ENCODE measurements at regions not wholly inside any gene's neighbourhood (a gene's known extent, or its start where the extent isn't known, plus 50 kb on each side); places are given as distances from the start of the nearest gene placed in this dataset.

- Histone ChIP-seq H3K27me3 (ENCODE audit: control insufficient read depth in 5 of 5, insufficient read depth in 4 of 5, low read length in 5 of 5) (no peaks in the 10 kb centered on the region), H3K4me3 (ENCODE audit: low read depth in 1 of 5, low read length in 5 of 5) (no peak overlapping the region), H3K9me3 (ENCODE audit: control insufficient read depth in 5 of 5, low read length in 5 of 5) (no peaks in the 10 kb centered on the region)
These were observed 535.1 kb upstream of the CELF2 start for GRCh38 chr10:10482613-10483012.

GRCh38 chr10:10489076-10489475 is 528.6 kb upstream of the CELF2 start:
- no peaks in the 10 kb centered on the region for H3K36me3 ChIP-seq (ENCODE audit: control insufficient read depth in 5 of 5, insufficient read depth in 5 of 5, low read length in 5 of 5)
- no peaks in the 10 kb centered on the region for H3K27me3 ChIP-seq (ENCODE audit: control insufficient read depth in 5 of 5, insufficient read depth in 4 of 5, low read length in 5 of 5)
- no peak overlapping the region for H3K27ac ChIP-seq (ENCODE audit: low read depth, low read length)
- no peaks in the 10 kb centered on the region for H3K4me1 ChIP-seq (ENCODE audit: control insufficient read depth in 5 of 5, insufficient read depth in 5 of 5, low read length in 5 of 5)
- no peaks in the 10 kb centered on the region for H3K9me3 ChIP-seq (ENCODE audit: control insufficient read depth in 5 of 5, low read length in 5 of 5)
- no peak overlapping the region for H3K9ac ChIP-seq (ENCODE audit: low read length in 5 of 5)
- no peak overlapping the region for H3K4me3 ChIP-seq (ENCODE audit: low read depth in 1 of 5, low read length in 5 of 5)

More at GRCh38 chr10:10482613-10483012, 535.1 kb upstream of the CELF2 start:
- H3K9ac ChIP-seq (ENCODE audit: low read length in 5 of 5): no peak overlapping the region
- H3K4me1 ChIP-seq (ENCODE audit: control insufficient read depth in 5 of 5, insufficient read depth in 5 of 5, low read length in 5 of 5): no peaks in the 10 kb centered on the region
- H3K27ac ChIP-seq (ENCODE audit: low read depth, low read length): no peak overlapping the region
- H3K36me3 ChIP-seq (ENCODE audit: control insufficient read depth in 5 of 5, insufficient read depth in 5 of 5, low read length in 5 of 5): no peaks in the 10 kb centered on the region

- no peak overlapping the region for H3K9ac ChIP-seq (ENCODE audit: low read length in 5 of 5)
- H3K36me3 ChIP-seq (ENCODE audit: control insufficient read depth in 5 of 5, insufficient read depth in 5 of 5, low read length in 5 of 5): no peaks in the 10 kb centered on the region
- H3K4me3 ChIP-seq (ENCODE audit: low read depth in 1 of 5, low read length in 5 of 5): no peak overlapping the region
- H3K27ac ChIP-seq (ENCODE audit: low read depth, low read length): no peak overlapping the region
- H3K27me3 ChIP-seq (ENCODE audit: control insufficient read depth in 5 of 5, insufficient read depth in 4 of 5, low read length in 5 of 5): no peaks in the 10 kb centered on the region
- no peaks in the 10 kb centered on the region for H3K9me3 ChIP-seq (ENCODE audit: control insufficient read depth in 5 of 5, low read length in 5 of 5)
- no peaks in the 10 kb centered on the region for H3K4me1 ChIP-seq (ENCODE audit: control insufficient read depth in 5 of 5, insufficient read depth in 5 of 5, low read length in 5 of 5)
These were observed 527.7 kb upstream of the CELF2 start for GRCh38 chr10:10489805-10490571.

GRCh38 chr10:10490581-10490980 is 527.1 kb upstream of the CELF2 start:
- no peaks in the 10 kb centered on the region for H3K27me3 ChIP-seq (ENCODE audit: control insufficient read depth in 5 of 5, insufficient read depth in 4 of 5, low read length in 5 of 5)
- H3K9ac ChIP-seq (ENCODE audit: low read length in 5 of 5): no peak overlapping the region

GRCh38 chr10:10492420-10492819 is 525.3 kb upstream of the CELF2 start:
- no peaks in the 10 kb centered on the region for H3K4me1 ChIP-seq (ENCODE audit: control insufficient read depth in 5 of 5, insufficient read depth in 5 of 5, low read length in 5 of 5)
- no peaks in the 10 kb centered on the region for H3K27me3 ChIP-seq (ENCODE audit: control insufficient read depth in 5 of 5, insufficient read depth in 4 of 5, low read length in 5 of 5)
- no peak overlapping the region for H3K9ac ChIP-seq (ENCODE audit: low read length in 5 of 5)
- no peaks in the 10 kb centered on the region for H3K36me3 ChIP-seq (ENCODE audit: control insufficient read depth in 5 of 5, insufficient read depth in 5 of 5, low read length in 5 of 5)
- H3K27ac ChIP-seq (ENCODE audit: low read depth, low read length): no peak overlapping the region
- no peak overlapping the region for H3K4me3 ChIP-seq (ENCODE audit: low read depth in 1 of 5, low read length in 5 of 5)
- no peaks in the 10 kb centered on the region for H3K9me3 ChIP-seq (ENCODE audit: control insufficient read depth in 5 of 5, low read length in 5 of 5)

More at GRCh38 chr10:10490581-10490980, 527.1 kb upstream of the CELF2 start:
- Histone ChIP-seq H3K9me3 (ENCODE audit: control insufficient read depth in 5 of 5, low read length in 5 of 5) (no peaks in the 10 kb centered on the region), H3K27ac (ENCODE audit: low read depth, low read length) (no peak overlapping the region), H3K36me3 (ENCODE audit: control insufficient read depth in 5 of 5, insufficient read depth in 5 of 5, low read length in 5 of 5) (no peaks in the 10 kb centered on the region), H3K4me1 (ENCODE audit: control insufficient read depth in 5 of 5, insufficient read depth in 5 of 5, low read length in 5 of 5) (no peaks in the 10 kb centered on the region), H3K4me3 (ENCODE audit: low read depth in 1 of 5, low read length in 5 of 5) (no peak overlapping the region)

- no peaks in the 10 kb centered on the region for H3K9me3 ChIP-seq (ENCODE audit: control insufficient read depth in 5 of 5, low read length in 5 of 5)
- no peaks in the 10 kb centered on the region for H3K27me3 ChIP-seq (ENCODE audit: control insufficient read depth in 5 of 5, insufficient read depth in 4 of 5, low read length in 5 of 5)
- H3K4me3 ChIP-seq (ENCODE audit: low read depth in 1 of 5, low read length in 5 of 5): no peak overlapping the region
- H3K27ac ChIP-seq (ENCODE audit: low read depth, low read length): no peak overlapping the region
- no peak overlapping the region for H3K9ac ChIP-seq (ENCODE audit: low read length in 5 of 5)
- no peaks in the 10 kb centered on the region for H3K4me1 ChIP-seq (ENCODE audit: control insufficient read depth in 5 of 5, insufficient read depth in 5 of 5, low read length in 5 of 5)
- H3K36me3 ChIP-seq (ENCODE audit: control insufficient read depth in 5 of 5, insufficient read depth in 5 of 5, low read length in 5 of 5): no peaks in the 10 kb centered on the region
These were observed 523.8 kb upstream of the CELF2 start for GRCh38 chr10:10493833-10494232.

- no peak overlapping the region for H3K9ac ChIP-seq (ENCODE audit: low read length in 5 of 5)
- H3K4me3 ChIP-seq (ENCODE audit: low read depth in 1 of 5, low read length in 5 of 5): no peak overlapping the region
- no peak overlapping the region for H3K27ac ChIP-seq (ENCODE audit: low read depth, low read length)
- H3K9me3 ChIP-seq (ENCODE audit: control insufficient read depth in 5 of 5, low read length in 5 of 5): no peaks in the 10 kb centered on the region
- no peaks in the 10 kb centered on the region for H3K36me3 ChIP-seq (ENCODE audit: control insufficient read depth in 5 of 5, insufficient read depth in 5 of 5, low read length in 5 of 5)
- H3K27me3 ChIP-seq (ENCODE audit: control insufficient read depth in 5 of 5, insufficient read depth in 4 of 5, low read length in 5 of 5): no peaks in the 10 kb centered on the region
- H3K4me1 ChIP-seq (ENCODE audit: control insufficient read depth in 5 of 5, insufficient read depth in 5 of 5, low read length in 5 of 5): no peaks in the 10 kb centered on the region
These were observed 520.4 kb upstream of the CELF2 start for GRCh38 chr10:10497245-10497644.

GRCh38 chr10:10498781-10499180 is 518.9 kb upstream of the CELF2 start:
- Histone ChIP-seq H3K4me3 (ENCODE audit: low read depth in 1 of 5, low read length in 5 of 5) (no peak overlapping the region), H3K27me3 (ENCODE audit: control insufficient read depth in 5 of 5, insufficient read depth in 4 of 5, low read length in 5 of 5) (no peaks in the 10 kb centered on the region), H3K27ac (ENCODE audit: low read depth, low read length) (no peak overlapping the region), H3K9me3 (ENCODE audit: control insufficient read depth in 5 of 5, low read length in 5 of 5) (peaks cover 0 to 1% (median 0%) of the 10 kb centered on the region in 5 donors), H3K36me3 (ENCODE audit: control insufficient read depth in 5 of 5, insufficient read depth in 5 of 5, low read length in 5 of 5) (no peaks in the 10 kb centered on the region), H3K9ac (ENCODE audit: low read length in 5 of 5) (no peak overlapping the region), H3K4me1 (ENCODE audit: control insufficient read depth in 5 of 5, insufficient read depth in 5 of 5, low read length in 5 of 5) (no peaks in the 10 kb centered on the region)

- Histone ChIP-seq H3K4me1 (ENCODE audit: control insufficient read depth in 5 of 5, insufficient read depth in 5 of 5, low read length in 5 of 5) (no peaks in the 10 kb centered on the region), H3K9me3 (ENCODE audit: control insufficient read depth in 5 of 5, low read length in 5 of 5) (peaks cover 0 to 3% (median 0%) of the 10 kb centered on the region in 5 donors), H3K27me3 (ENCODE audit: control insufficient read depth in 5 of 5, insufficient read depth in 4 of 5, low read length in 5 of 5) (no peaks in the 10 kb centered on the region), H3K9ac (ENCODE audit: low read length in 5 of 5) (no peak overlapping the region), H3K4me3 (ENCODE audit: low read depth in 1 of 5, low read length in 5 of 5) (no peak overlapping the region), H3K36me3 (ENCODE audit: control insufficient read depth in 5 of 5, insufficient read depth in 5 of 5, low read length in 5 of 5) (no peaks in the 10 kb centered on the region), H3K27ac (ENCODE audit: low read depth, low read length) (no peak overlapping the region)
These were observed 517.8 kb upstream of the CELF2 start for GRCh38 chr10:10499839-10500238.

- no peak overlapping the region for H3K4me3 ChIP-seq (ENCODE audit: low read depth in 1 of 5, low read length in 5 of 5)
- H3K27ac ChIP-seq (ENCODE audit: low read depth, low read length): no peak overlapping the region
- no peaks in the 10 kb centered on the region for H3K36me3 ChIP-seq (ENCODE audit: control insufficient read depth in 5 of 5, insufficient read depth in 5 of 5, low read length in 5 of 5)
- H3K27me3 ChIP-seq (ENCODE audit: control insufficient read depth in 5 of 5, insufficient read depth in 4 of 5, low read length in 5 of 5): no peaks in the 10 kb centered on the region
- H3K9ac ChIP-seq (ENCODE audit: low read length in 5 of 5): no peak overlapping the region
- no peaks in the 10 kb centered on the region for H3K4me1 ChIP-seq (ENCODE audit: control insufficient read depth in 5 of 5, insufficient read depth in 5 of 5, low read length in 5 of 5)
- peaks cover 0 to 3% (median 2%) of the 10 kb centered on the region in 5 donors for H3K9me3 ChIP-seq (ENCODE audit: control insufficient read depth in 5 of 5, low read length in 5 of 5)
These were observed 516.7 kb upstream of the CELF2 start for GRCh38 chr10:10500937-10501336.
